Mesothelial cell of epicardium (in vitro differentiated cells): ENCODE measurements at regions not wholly inside any gene's neighbourhood (a gene's known extent, or its start where the extent isn't known, plus 50 kb on each side); places are given as distances from the start of the nearest gene placed in this dataset.

Source experiments
- DNase-seq, 2 experiments: peaks; one replicate each; pipeline ENCODE4 v3.0.0; 2021; ENCODE audit warnings: low spot score in 2 of 2; ENCODE audit not compliant: unreplicated experiment in 2 of 2
- H3K27ac Mint-ChIP-seq: 2 replicates; pipeline ENCODE4 v1.8.0; 2021; ENCODE audit warnings: mixed read lengths
- H3K27me3 Mint-ChIP-seq: 2 replicates; pipeline ENCODE4 v1.8.0; 2021; ENCODE audit warnings: low read depth, mixed read lengths
- H3K36me3 Mint-ChIP-seq: 2 replicates; pipeline ENCODE4 v1.8.0; 2021; ENCODE audit warnings: mixed read lengths
- H3K4me1 Mint-ChIP-seq: 2 replicates; pipeline ENCODE4 v1.8.0; 2021; ENCODE audit warnings: mixed read lengths
- H3K4me3 Mint-ChIP-seq: 2 replicates; pipeline ENCODE4 v1.8.0; 2021; ENCODE audit warnings: mild to moderate bottlenecking, moderate library complexity, mixed read lengths
- H3K9me3 Mint-ChIP-seq: 2 replicates; pipeline ENCODE4 v1.8.0; 2021; ENCODE audit warnings: mixed read lengths
- CTCF ChIP-seq: fragments of 200-600 bp; sonication (generic); IDR thresholded peaks from one replicate; pipeline ENCODE4 v1.5.0; 2021; ENCODE audit warnings: antibody characterized with exemption; ENCODE audit not compliant: unreplicated experiment

DNA sequence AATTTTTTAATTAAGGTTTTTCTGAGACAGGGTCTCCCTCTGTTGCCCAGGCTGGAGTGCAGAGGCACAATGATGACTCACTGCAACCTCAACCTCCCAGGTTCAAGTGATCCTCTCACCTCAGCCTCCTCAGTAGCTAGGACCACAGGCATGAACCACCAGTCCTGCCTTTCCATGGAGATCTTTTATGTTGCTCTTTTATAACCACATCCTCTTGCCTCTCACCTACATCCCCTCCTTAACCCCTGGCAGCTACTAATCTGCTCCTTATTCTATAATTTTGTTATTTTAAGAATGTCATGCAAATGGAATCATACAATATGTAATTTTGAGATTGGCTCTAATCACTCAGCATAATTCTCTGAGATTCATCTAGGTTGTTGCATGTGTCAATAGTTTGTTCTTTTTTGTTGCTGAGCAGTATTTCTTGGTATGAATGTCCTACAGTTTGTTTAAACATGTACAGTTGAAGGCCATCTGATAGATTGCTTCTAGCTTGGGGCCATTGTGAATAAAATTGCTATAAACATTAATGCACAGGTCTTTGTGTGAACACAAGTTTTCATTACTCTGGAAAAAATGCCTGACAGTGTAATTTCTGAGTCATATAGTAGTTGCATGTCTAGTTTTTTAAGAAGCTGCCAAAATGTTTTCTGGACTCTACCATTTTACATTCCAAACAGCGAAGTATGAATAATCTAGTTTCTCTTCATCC lies 249.2 kb upstream of the AMIGO2 start:
- Mint-ChIP-seq H3K4me3 (no peak overlapping the region), H3K27ac (no peak overlapping the region)
- DNase-seq, result no peak

GRCh38 chr12:47326190-47326589 lies 246.4 kb upstream of the AMIGO2 start:
- no peak for DNase-seq
- Mint-ChIP-seq H3K27ac (no peak overlapping the region), H3K9me3 (peaks cover 14% of the 10 kb centered on the region), H3K36me3 (no peaks in the 10 kb centered on the region), H3K27me3 (no peaks in the 10 kb centered on the region), H3K4me3 (no peak overlapping the region), H3K4me1 (peaks cover 7% of the 10 kb centered on the region)
- TF ChIP-seq CTCF, result no peak

More for the DNA sequence above, 249.2 kb upstream of the AMIGO2 start:
- Mint-ChIP-seq H3K9me3 (peaks cover 8% of the 10 kb centered on the region), H3K4me1 (peaks cover 4% of the 10 kb centered on the region), H3K36me3 (no peaks in the 10 kb centered on the region), H3K27me3 (no peaks in the 10 kb centered on the region)
- TF ChIP-seq CTCF, result no peak

- H3K9me3 Mint-ChIP-seq, result peaks cover 13% of the 10 kb centered on the region
- no peak for TF ChIP-seq CTCF
- H3K27me3 Mint-ChIP-seq, result no peaks in the 10 kb centered on the region
- H3K4me1 Mint-ChIP-seq, result peaks cover 7% of the 10 kb centered on the region
- peak overlapping the region; percentile 30 for H3K27ac Mint-ChIP-seq
- no peak for DNase-seq
- H3K36me3 Mint-ChIP-seq, result no peaks in the 10 kb centered on the region
- no peak overlapping the region for H3K4me3 Mint-ChIP-seq
These were observed 244.0 kb upstream of the AMIGO2 start for GRCh38 chr12:47323802-47324201.

DNA sequence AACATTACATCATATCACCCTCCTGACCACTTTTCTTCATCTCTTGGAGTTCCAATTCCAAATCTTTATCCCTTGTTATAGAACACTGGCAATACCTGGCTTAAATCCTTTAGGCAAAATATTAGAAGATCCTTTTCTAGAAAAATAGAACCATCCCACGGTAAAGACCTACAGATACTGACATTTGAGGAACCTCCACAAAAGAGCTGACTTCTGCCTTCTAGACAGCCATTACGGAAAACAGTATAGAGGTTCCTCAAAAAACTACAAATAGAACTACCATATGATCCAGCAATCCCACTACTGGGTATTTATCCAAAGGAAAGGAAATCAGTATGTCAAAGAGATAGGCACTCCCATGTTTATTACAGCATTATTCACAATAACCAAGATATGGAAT lies 241.7 kb upstream of the AMIGO2 start:
- no peak for TF ChIP-seq CTCF
- no peaks in the 10 kb centered on the region for H3K36me3 Mint-ChIP-seq
- H3K27me3 Mint-ChIP-seq, result no peaks in the 10 kb centered on the region
- H3K4me1 Mint-ChIP-seq, result peaks cover 10% of the 10 kb centered on the region
- DNase-seq, result no peak
- peaks cover 12% of the 10 kb centered on the region for H3K9me3 Mint-ChIP-seq
- H3K4me3 Mint-ChIP-seq, result no peak overlapping the region
- H3K27ac Mint-ChIP-seq, result no peak overlapping the region

DNA sequence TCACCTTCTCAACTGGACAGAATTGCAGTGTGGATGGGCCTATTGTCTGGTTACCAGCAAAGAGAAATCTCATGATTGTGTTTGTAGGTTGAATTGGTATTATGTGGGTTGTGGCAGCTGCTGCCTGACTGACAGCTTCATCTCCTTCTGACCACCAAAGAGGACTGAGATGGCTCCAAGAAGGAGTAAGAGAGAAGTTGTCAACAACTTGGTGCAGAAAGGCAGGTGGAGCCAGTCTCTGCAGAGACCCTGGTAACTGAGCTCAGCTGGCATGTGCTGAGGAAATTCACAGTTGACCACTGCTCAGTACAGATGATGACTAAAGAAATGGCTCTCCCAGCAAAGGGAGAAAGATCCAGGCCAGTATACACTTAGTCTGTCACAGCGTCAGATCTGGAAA lies 240.0 kb upstream of the AMIGO2 start:
- no peak for TF ChIP-seq CTCF
- Mint-ChIP-seq H3K4me3 (no peak overlapping the region), H3K27me3 (no peaks in the 10 kb centered on the region), H3K9me3 (peaks cover 12% of the 10 kb centered on the region), H3K27ac (no peak overlapping the region), H3K36me3 (no peaks in the 10 kb centered on the region), H3K4me1 (peaks cover 10% of the 10 kb centered on the region)
- DNase-seq, result no peak
